Upper lobe of left lung (tissue), 6 donors: ENCODE measurements at regions not wholly inside any gene's neighbourhood (a gene's known extent, or its start where the extent isn't known, plus 50 kb on each side); places are given as distances from the start of the nearest gene placed in this dataset.

Source experiments
- ATAC-seq, 2 donors: fragments of 200-7000 bp; cut with Tn5 transposase; one replicate each; pipeline ENCODE4 v1.9.1; 2022; ENCODE audit warnings: mild to moderate bottlenecking in 2 of 2, moderate library complexity in 2 of 2; ENCODE audit not compliant: low FRiP score in 2 of 2
- DNase-seq, 2 donors: peaks; one replicate each; pipeline ENCODE4 v3.0.0-alpha.2; 2019 to 2020
- H3K27ac ChIP-seq, 4 donors: fragments of 200-600 bp; sonication (generic); one replicate each; pipeline ENCODE4 v1.5.1; 2016 to 2019
- H3K27me3 ChIP-seq, 4 donors: fragments of 200-600 bp; sonication (generic); one replicate each; pipeline ENCODE4 v1.5.1; 2017 to 2019
- H3K36me3 ChIP-seq, 4 donors: fragments of 200-600 bp; sonication (generic); one replicate each; pipeline ENCODE4 v1.5.1; 2016 to 2019
- H3K4me1 ChIP-seq, 4 donors: fragments of 200-600 bp; sonication (generic); one replicate each; pipeline ENCODE4 v1.5.1; 2018 to 2019
- H3K4me3 ChIP-seq, 4 donors: fragments of 200-600 bp; sonication (generic); one replicate each; pipeline ENCODE4 v1.5.1; 2017 to 2019; ENCODE audit warnings: mild to moderate bottlenecking in 2 of 4, moderate library complexity in 1 of 4
- H3K9me3 ChIP-seq, 4 donors: fragments of 200-600 bp; sonication (generic); one replicate each; pipeline ENCODE4 v1.5.1; 2018 to 2019
- EP300 ChIP-seq, 4 donors: sonication (generic); formaldehyde crosslinking; IDR thresholded peaks; one replicate each; pipeline ENCODE4 v1.5.1; 2017; ENCODE audit warnings: antibody characterized with exemption in 4 of 4, control low read depth in 2 of 4
- POLR2A ChIP-seq, 4 donors: fragments of 450-650 bp; IDR thresholded peaks; one replicate each; pipeline ENCODE4 v1.5.1; 2016 to 2017; ENCODE audit warnings: antibody characterized with exemption in 4 of 4, mild to moderate bottlenecking in 2 of 4
- POLR2AphosphoS5 ChIP-seq, 2 donors: sonication (generic); formaldehyde crosslinking; IDR thresholded peaks; one replicate each; pipeline ENCODE4 v1.5.1; 2017; ENCODE audit warnings: antibody characterized with exemption in 2 of 2
- WGBS, 2 donors: methylation state at CpG; one replicate each; pipeline ENCODE4 v1.1.5; 2017 to 2018; 5-methylcytosine and 5-hydroxymethylcytosine counted together
- TF ChIP-seq, protein P1 (sequence below), 6 experiments: fragments of 450-650 bp in 4 of 6; fragments of 200-600 bp in 2 of 6; sonication (generic) in 2 of 6; IDR thresholded peaks; one replicate each; pipeline ENCODE4 v1.5.1; 2016 to 2019; ENCODE audit warnings: antibody characterized with exemption in 6 of 6
- donor health status: DM: no; HTN: no; CAD: no; lungs with moderate emphysema.
- donor health status: DM: no; HTN: yes; CAD: no; lungs with severe emphysema.

GRCh38 chr22:49538006-49538405 lies 289.7 kb downstream of the BRD1 start:
- ATAC-seq (no peak), DNase-seq (peak in 1 of 2 donors; percentile 13)
- Histone ChIP-seq H3K27me3 (no peaks in the 10 kb centered on the region), H3K36me3 (no peaks in the 10 kb centered on the region), H3K27ac (no peak overlapping the region), H3K4me1 (no peaks in the 10 kb centered on the region), H3K9me3 (no peaks in the 10 kb centered on the region), H3K4me3 (no peak overlapping the region)
- 88 to 92% methylated on average over 6 of the region's 6 CpGs for WGBS, 2 donors
- TF ChIP-seq POLR2AphosphoS5 (IDR thresholded peaks at IDR 0.05) (no peak), POLR2A (IDR thresholded peaks at IDR 0.05) (no peak), EP300 (IDR thresholded peaks at IDR 0.05) (no peak)
- TF ChIP-seq, protein P1, sequence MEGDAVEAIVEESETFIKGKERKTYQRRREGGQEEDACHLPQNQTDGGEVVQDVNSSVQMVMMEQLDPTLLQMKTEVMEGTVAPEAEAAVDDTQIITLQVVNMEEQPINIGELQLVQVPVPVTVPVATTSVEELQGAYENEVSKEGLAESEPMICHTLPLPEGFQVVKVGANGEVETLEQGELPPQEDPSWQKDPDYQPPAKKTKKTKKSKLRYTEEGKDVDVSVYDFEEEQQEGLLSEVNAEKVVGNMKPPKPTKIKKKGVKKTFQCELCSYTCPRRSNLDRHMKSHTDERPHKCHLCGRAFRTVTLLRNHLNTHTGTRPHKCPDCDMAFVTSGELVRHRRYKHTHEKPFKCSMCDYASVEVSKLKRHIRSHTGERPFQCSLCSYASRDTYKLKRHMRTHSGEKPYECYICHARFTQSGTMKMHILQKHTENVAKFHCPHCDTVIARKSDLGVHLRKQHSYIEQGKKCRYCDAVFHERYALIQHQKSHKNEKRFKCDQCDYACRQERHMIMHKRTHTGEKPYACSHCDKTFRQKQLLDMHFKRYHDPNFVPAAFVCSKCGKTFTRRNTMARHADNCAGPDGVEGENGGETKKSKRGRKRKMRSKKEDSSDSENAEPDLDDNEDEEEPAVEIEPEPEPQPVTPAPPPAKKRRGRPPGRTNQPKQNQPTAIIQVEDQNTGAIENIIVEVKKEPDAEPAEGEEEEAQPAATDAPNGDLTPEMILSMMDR (IDR thresholded peaks at IDR 0.05): no peak

GRCh38 chr22:49536571-49537131 lies 291.0 kb downstream of the BRD1 start:
- DNase-seq (no peak), ATAC-seq (no peak)
- 70 to 74% methylated on average over 17 of the region's 17 CpGs for WGBS, 2 donors
- no peaks in the 10 kb centered on the region for H3K4me1 ChIP-seq
- H3K36me3 ChIP-seq: no peaks in the 10 kb centered on the region
- no peaks in the 10 kb centered on the region for H3K9me3 ChIP-seq
- H3K27ac ChIP-seq: no peak overlapping the region
- no peak overlapping the region for H3K4me3 ChIP-seq
- TF ChIP-seq EP300 (IDR thresholded peaks at IDR 0.05): no peak
- H3K27me3 ChIP-seq: no peaks in the 10 kb centered on the region

GRCh38 chr22:49535527-49536125 lies 292.0 kb downstream of the BRD1 start:
- Histone ChIP-seq H3K4me3 (no peak overlapping the region), H3K9me3 (no peaks in the 10 kb centered on the region), H3K4me1 (no peaks in the 10 kb centered on the region), H3K36me3 (no peaks in the 10 kb centered on the region), H3K27me3 (no peaks in the 10 kb centered on the region), H3K27ac (no peak overlapping the region)
- no peak for DNase-seq
- no peak for TF ChIP-seq POLR2AphosphoS5 (IDR thresholded peaks at IDR 0.05)
- no peak for TF ChIP-seq POLR2A (IDR thresholded peaks at IDR 0.05)
- TF ChIP-seq, protein P1 (IDR thresholded peaks at IDR 0.05): no peak
- no peak for TF ChIP-seq EP300 (IDR thresholded peaks at IDR 0.05)
- ATAC-seq: no peak
- 92 to 94% methylated on average over 16 of the region's 16 CpGs for WGBS, 2 donors

DNA sequence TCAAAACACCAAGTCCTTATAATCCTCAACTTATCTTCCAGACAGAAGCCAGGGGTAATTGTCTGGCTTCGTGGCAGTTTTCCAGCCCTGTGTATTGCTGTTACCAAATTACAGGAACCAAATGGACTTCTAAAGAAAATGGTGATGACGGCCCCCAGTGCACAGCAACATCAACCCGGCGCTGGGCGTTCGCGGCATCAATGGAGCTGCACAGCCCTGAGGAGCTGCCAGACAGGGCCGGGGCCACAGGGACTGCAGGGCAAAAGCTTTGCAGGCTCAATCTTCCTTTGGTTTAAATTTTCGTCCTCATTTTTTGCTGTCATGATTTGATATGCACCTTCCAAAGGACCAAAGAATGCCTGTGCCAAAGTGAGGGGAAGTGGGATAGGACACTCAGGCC lies 292.5 kb downstream of the BRD1 start:
- no peak for ATAC-seq
- TF ChIP-seq, protein P1 (IDR thresholded peaks at IDR 0.05): no peak
- TF ChIP-seq POLR2AphosphoS5 (IDR thresholded peaks at IDR 0.05): no peak
- Histone ChIP-seq H3K9me3 (no peaks in the 10 kb centered on the region), H3K4me3 (no peak overlapping the region), H3K27me3 (no peaks in the 10 kb centered on the region), H3K36me3 (no peaks in the 10 kb centered on the region), H3K4me1 (no peaks in the 10 kb centered on the region), H3K27ac (no peak overlapping the region)
- DNase-seq: no peak
- 94 to 95% methylated on average over 9 of the region's 9 CpGs for WGBS, 2 donors

GRCh38 chr22:49534386-49534785 lies 293.3 kb downstream of the BRD1 start:
- Histone ChIP-seq H3K27ac (no peak overlapping the region), H3K9me3 (no peaks in the 10 kb centered on the region), H3K27me3 (no peaks in the 10 kb centered on the region), H3K4me1 (no peaks in the 10 kb centered on the region), H3K4me3 (no peak overlapping the region), H3K36me3 (no peaks in the 10 kb centered on the region)
- DNase-seq (no peak), ATAC-seq (no peak)
- TF ChIP-seq, protein P1 (IDR thresholded peaks at IDR 0.05): no peak
- TF ChIP-seq EP300 (IDR thresholded peaks at IDR 0.05) (no peak), POLR2A (IDR thresholded peaks at IDR 0.05) (no peak), POLR2AphosphoS5 (IDR thresholded peaks at IDR 0.05) (no peak)
- WGBS, 2 donors: 85 to 90% methylated on average over 16 of the region's 16 CpGs
